ENCODE measurements at regions not wholly inside any gene's neighbourhood (a gene's known extent, or its start where the extent isn't known, plus 50 kb on each side); places are given as distances from the start of the nearest gene placed in this dataset.

DNA sequence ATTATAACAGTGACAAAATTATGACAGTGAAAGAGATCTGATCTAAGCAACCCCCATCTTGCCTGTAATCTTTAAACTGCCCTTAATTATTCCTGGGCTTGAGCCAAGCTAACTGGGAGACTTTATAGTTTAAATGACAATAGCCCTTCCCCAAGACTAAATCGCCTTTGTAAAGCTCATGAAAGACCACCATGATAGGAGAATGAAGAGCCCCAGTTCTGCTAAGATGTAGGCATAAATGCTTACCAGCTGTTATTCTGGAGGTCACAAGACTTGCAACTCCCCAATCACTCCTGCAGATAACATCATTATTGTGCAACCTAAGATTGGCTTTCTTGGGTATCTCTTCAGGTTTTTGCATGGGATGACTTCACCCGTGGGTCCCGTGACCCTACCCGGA, 599.7 kb downstream of the KCNH5 start:
- TF ChIP-seq, protein P1, sequence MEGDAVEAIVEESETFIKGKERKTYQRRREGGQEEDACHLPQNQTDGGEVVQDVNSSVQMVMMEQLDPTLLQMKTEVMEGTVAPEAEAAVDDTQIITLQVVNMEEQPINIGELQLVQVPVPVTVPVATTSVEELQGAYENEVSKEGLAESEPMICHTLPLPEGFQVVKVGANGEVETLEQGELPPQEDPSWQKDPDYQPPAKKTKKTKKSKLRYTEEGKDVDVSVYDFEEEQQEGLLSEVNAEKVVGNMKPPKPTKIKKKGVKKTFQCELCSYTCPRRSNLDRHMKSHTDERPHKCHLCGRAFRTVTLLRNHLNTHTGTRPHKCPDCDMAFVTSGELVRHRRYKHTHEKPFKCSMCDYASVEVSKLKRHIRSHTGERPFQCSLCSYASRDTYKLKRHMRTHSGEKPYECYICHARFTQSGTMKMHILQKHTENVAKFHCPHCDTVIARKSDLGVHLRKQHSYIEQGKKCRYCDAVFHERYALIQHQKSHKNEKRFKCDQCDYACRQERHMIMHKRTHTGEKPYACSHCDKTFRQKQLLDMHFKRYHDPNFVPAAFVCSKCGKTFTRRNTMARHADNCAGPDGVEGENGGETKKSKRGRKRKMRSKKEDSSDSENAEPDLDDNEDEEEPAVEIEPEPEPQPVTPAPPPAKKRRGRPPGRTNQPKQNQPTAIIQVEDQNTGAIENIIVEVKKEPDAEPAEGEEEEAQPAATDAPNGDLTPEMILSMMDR (IDR thresholded peaks at IDR 0.05), result no peak
- TF ChIP-seq EZH2 (IDR thresholded peaks at IDR 0.05; ENCODE audit: borderline replicate concordance, insufficient read depth, low read depth, low read length, poor library complexity, severe bottlenecking), result no peak
